Tibial artery (tissue), 4 donors: ENCODE measurements at regions not wholly inside any gene's neighbourhood (a gene's known extent, or its start where the extent isn't known, plus 50 kb on each side); places are given as distances from the start of the nearest gene placed in this dataset.

Source experiments
- DNase-seq, 2 donors: peaks; one replicate each; pipeline ENCODE4 v3.0.0-alpha.2; 2019
- H3K27ac ChIP-seq, 2 donors: fragments of 200-600 bp; sonication (generic) in 1 of 2; 1 replicate in 1 of 2; 2 replicates in 1 of 2; pipeline ENCODE4 v1.5.1; 2018 to 2019; ENCODE audit warnings: mild to moderate bottlenecking in 1 of 2
- H3K27me3 ChIP-seq, 2 donors: fragments of 200-600 bp; sonication (generic) in 1 of 2; one replicate each; pipeline versions ENCODE4 v1.5.1 to v1.6.0; 2016 to 2019
- H3K36me3 ChIP-seq, 3 donors: fragments of 200-600 bp; sonication (generic) in 2 of 3; one replicate each; pipeline ENCODE4 v1.5.1; 2016 to 2019; ENCODE audit warnings: mild to moderate bottlenecking in 2 of 3
- H3K4me1 ChIP-seq, 4 donors: fragments of 200-600 bp; sonication (generic) in 2 of 4; 1 replicate in 3 of 4; 2 replicates in 1 of 4; pipeline ENCODE4 v1.5.1; 2016 to 2019
- H3K4me3 ChIP-seq, 2 donors: fragments of 200-600 bp; sonication (generic) in 1 of 2; 1 replicate in 1 of 2; 2 replicates in 1 of 2; pipeline ENCODE4 v1.5.1; 2018 to 2019; ENCODE audit warnings: mild to moderate bottlenecking in 2 of 2
- H3K9me3 ChIP-seq, 3 donors: fragments of 200-600 bp; sonication (generic) in 1 of 3; one replicate each; pipeline ENCODE4 v1.5.1; 2016 to 2019
- intact Hi-C: fragments of 100-400 bp; cut with DNase I; formaldehyde crosslinking; loops from one replicate; pipeline ENCODE4 v1.15.0; 2023; ENCODE audit warnings: low total_unique reads
- TF ChIP-seq, protein P1 (sequence below), 2 experiments: fragments of 200-600 bp in 1 of 2; fragments of 450-650 bp in 1 of 2; IDR thresholded peaks; one replicate each; pipeline ENCODE4 v1.5.1; 2017 to 2019; ENCODE audit warnings: antibody characterized with exemption in 2 of 2, mild to moderate bottlenecking in 1 of 2, moderate library complexity in 1 of 2

DNA sequence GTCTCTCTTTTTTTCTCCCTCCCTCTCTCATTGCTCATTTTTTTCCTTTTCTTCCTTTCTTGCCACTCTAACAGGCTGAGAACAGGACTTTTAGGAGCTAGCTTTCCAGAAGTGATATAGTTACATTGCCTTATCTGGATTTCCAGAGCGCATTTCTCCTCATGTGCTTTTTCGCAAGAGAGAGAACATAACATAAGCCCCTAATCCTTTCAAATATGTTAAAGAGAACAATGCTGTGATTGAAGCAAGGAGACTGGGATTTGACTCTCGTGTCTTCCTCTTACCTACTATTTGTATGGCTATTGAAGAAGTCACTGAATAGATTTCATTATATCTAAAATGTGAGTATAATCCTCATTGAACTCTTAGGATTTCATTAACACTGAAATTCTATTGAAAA is 101.2 kb upstream of the PRPS1L1 start:
- Histone ChIP-seq H3K27ac (no peak overlapping the region), H3K9me3 (no peaks in the 10 kb centered on the region), H3K27me3 (no peaks in the 10 kb centered on the region), H3K4me3 (no peak overlapping the region), H3K4me1 (peaks cover 0 to 4% (median 0%) of the 10 kb centered on the region in 4 donors), H3K36me3 (no peaks in the 10 kb centered on the region)
- intact Hi-C loops: no loop called here
- TF ChIP-seq, protein P1, sequence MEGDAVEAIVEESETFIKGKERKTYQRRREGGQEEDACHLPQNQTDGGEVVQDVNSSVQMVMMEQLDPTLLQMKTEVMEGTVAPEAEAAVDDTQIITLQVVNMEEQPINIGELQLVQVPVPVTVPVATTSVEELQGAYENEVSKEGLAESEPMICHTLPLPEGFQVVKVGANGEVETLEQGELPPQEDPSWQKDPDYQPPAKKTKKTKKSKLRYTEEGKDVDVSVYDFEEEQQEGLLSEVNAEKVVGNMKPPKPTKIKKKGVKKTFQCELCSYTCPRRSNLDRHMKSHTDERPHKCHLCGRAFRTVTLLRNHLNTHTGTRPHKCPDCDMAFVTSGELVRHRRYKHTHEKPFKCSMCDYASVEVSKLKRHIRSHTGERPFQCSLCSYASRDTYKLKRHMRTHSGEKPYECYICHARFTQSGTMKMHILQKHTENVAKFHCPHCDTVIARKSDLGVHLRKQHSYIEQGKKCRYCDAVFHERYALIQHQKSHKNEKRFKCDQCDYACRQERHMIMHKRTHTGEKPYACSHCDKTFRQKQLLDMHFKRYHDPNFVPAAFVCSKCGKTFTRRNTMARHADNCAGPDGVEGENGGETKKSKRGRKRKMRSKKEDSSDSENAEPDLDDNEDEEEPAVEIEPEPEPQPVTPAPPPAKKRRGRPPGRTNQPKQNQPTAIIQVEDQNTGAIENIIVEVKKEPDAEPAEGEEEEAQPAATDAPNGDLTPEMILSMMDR (IDR thresholded peaks at IDR 0.05): no peak
- no peak for DNase-seq

DNA sequence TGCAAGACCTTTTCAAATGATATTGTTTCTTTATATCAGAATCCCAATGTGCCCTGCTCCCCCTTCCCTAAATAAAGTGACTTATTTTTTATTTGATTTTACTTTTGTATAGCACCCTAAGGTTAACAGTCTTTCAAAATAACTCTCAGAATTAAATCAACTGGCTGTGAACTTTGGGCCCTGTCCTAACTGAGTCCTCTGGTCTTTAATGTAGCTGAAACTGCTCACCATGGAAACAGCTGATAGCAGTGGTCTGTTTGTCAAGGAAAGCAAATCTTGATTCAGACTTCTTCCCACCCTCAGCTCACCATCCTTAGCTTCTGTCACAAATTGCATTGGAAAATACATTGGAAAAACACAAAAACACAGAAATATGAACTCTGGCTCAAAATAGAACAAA is 105.2 kb upstream of the PRPS1L1 start:
- DNase-seq: no peak
- TF ChIP-seq, protein P1 (IDR thresholded peaks at IDR 0.05): no peak
- H3K9me3 ChIP-seq: no peaks in the 10 kb centered on the region

DNA sequence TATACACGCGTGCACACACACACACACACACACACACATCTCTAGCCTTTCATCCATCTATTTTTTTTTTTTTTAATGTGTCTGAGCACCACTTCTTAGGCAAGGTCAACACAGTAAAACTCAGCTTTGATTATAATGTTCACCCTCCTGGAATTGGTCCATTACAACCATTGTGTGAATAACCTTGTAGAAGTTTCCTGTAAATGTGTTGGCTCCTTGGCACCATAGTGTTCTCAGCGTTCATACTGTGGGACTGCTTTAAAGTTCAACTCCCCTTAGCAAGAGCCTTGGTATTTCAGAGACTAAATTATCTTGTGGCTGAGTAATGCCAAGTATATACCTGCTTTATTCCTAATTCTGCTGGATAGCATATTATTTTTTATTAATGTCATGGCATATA is 106.3 kb upstream of the PRPS1L1 start:
- DNase-seq: no peak
- Histone ChIP-seq H3K36me3 (no peaks in the 10 kb centered on the region), H3K9me3 (no peaks in the 10 kb centered on the region), H3K27ac (no peak overlapping the region), H3K4me1 (peaks cover 0 to 4% (median 0%) of the 10 kb centered on the region in 4 donors), H3K27me3 (no peaks in the 10 kb centered on the region), H3K4me3 (no peak overlapping the region)
- TF ChIP-seq, protein P1 (IDR thresholded peaks at IDR 0.05): no peak
- intact Hi-C loops: no loop called here

More for the DNA sequence above, 105.2 kb upstream of the PRPS1L1 start:
- no peaks in the 10 kb centered on the region for H3K36me3 ChIP-seq
- H3K27me3 ChIP-seq: no peaks in the 10 kb centered on the region
- H3K4me1 ChIP-seq: peaks cover 0 to 4% (median 0%) of the 10 kb centered on the region in 4 donors
- intact Hi-C loops: no loop called here
- no peak overlapping the region for H3K27ac ChIP-seq
- no peak overlapping the region for H3K4me3 ChIP-seq

DNA sequence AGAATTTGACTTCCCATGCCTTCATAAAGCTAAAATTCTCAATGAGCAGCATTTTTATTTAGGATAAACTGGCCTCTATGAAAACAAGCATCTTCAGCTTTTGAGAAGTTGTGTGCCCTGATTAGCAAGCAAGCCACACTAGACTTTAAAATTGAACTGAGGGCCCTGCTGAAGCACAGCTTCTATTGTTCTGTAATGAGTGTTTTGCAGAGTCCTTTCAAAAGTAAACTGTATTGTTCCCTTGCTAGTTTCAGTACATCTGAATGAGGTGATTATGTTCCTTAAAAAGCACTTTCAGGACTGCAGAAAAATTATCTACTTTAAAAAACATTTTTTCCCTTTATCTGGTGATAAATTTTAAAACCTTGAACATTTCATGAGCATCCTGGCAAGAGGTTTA is 113.3 kb upstream of the PRPS1L1 start:
- Histone ChIP-seq H3K36me3 (no peaks in the 10 kb centered on the region), H3K4me3 (no peak overlapping the region), H3K9me3 (no peaks in the 10 kb centered on the region), H3K27ac (no peak overlapping the region), H3K27me3 (no peaks in the 10 kb centered on the region), H3K4me1 (no peaks in the 10 kb centered on the region)
- TF ChIP-seq, protein P1 (IDR thresholded peaks at IDR 0.05): no peak
- intact Hi-C loops: no loop called here
- no peak for DNase-seq

DNA sequence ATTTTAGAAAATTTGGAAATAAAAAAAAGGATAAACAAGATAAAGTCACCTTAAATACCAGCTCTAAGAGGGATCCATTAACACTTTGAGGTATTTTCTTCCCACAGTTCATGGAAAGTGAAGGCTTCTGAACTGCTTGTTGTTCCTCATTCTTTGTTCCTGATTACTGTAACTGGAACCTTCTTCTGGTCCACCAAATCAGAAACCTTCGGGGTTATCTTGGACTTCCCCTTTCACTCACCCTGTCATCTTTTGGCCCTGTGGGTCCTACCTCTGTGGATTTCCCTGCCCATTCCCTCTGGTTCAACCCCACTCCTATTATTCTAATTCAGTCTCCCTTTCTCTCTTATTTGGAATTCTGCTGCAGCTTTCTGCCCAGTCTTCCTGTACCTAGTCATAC is 116.5 kb upstream of the PRPS1L1 start:
- H3K9me3 ChIP-seq: no peaks in the 10 kb centered on the region
- intact Hi-C loops: no loop called here
- no peak for DNase-seq
- no peaks in the 10 kb centered on the region for H3K27me3 ChIP-seq
- no peak overlapping the region for H3K4me3 ChIP-seq
- no peaks in the 10 kb centered on the region for H3K36me3 ChIP-seq
- TF ChIP-seq, protein P1 (IDR thresholded peaks at IDR 0.05): no peak
- H3K4me1 ChIP-seq: no peaks in the 10 kb centered on the region
- no peak overlapping the region for H3K27ac ChIP-seq

DNA sequence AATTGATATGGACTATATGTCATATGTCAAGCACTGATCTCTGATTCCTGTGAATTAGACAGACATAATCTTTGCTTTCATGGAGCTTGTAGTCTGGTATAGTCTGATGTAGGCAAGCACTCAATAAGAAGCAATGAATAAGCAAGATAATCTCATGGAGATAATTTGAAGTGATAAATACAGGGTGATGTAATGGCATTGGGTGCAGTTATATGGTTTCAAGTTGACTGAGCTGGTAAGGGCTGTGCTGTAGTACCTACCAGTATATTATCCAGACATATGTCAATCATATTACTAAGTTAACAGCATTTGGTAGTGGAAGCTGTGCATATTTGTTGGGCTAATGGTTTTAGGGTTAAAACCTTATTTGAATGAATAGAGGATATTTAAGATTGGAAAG is 117.5 kb upstream of the PRPS1L1 start:
- Histone ChIP-seq H3K36me3 (no peaks in the 10 kb centered on the region), H3K4me1 (no peaks in the 10 kb centered on the region), H3K4me3 (no peak overlapping the region), H3K27ac (no peak overlapping the region), H3K27me3 (no peaks in the 10 kb centered on the region), H3K9me3 (no peaks in the 10 kb centered on the region)
- DNase-seq: no peak
- intact Hi-C loops: no loop called here
- TF ChIP-seq, protein P1 (IDR thresholded peaks at IDR 0.05): no peak
